SK-N-SH (cell line): ENCODE measurements at regions not wholly inside any gene's neighbourhood (a gene's known extent, or its start where the extent isn't known, plus 50 kb on each side); places are given as distances from the start of the nearest gene placed in this dataset.

Source experiments
- CTCF ChIA-PET: fragments of 300-600, 350-600 bp; formaldehyde crosslinking; extraction: SDS; loops from one replicate; lab custom pipeline; 2021; lab: Yijun Ruan, JAX
- POLR2A ChIA-PET: fragments of 350-600 bp; sonication (Branson Sonifier 250); formaldehyde crosslinking; extraction: SDS; loops from one replicate; lab custom pipeline; 2020; ENCODE audit warnings: antibody characterized with exemption, inconsistent platforms; lab: Yijun Ruan, JAX
- DNase-seq: peaks from one replicate; pipeline ENCODE4 v3.0.0; 2012
- H2AFZ ChIP-seq: fragments of 200-600 bp; sonication (generic); 2 replicates; pipeline ENCODE4 v1.8.1; 2016; ENCODE audit warnings: antibody characterized with exemption, mild to moderate bottlenecking, low read depth
- H3F3A ChIP-seq: fragments of 200-600 bp; sonication (generic); replicated peaks from 2 replicates; pipeline ENCODE3; 2016; ENCODE audit warnings: antibody characterized with exemption, mild to moderate bottlenecking; ENCODE audit not compliant: insufficient read depth
- H3K27ac ChIP-seq, 2 experiments: fragments of 200-500 bp in 1 of 2; fragments of 200-600 bp in 1 of 2; sonication (Bioruptor generic) in 1 of 2; sonication (generic), shearing (Covaris generic) in 1 of 2; 2 replicates each; pipeline versions ENCODE4 v1.5.1 to v1.6.1; 2014 to 2016; ENCODE audit warnings: low read depth in 2 of 2, inconsistent platforms in 1 of 2, low read length in 1 of 2, mild to moderate bottlenecking in 1 of 2, mixed read lengths in 1 of 2
- H3K27me3 ChIP-seq: fragments of 200-600 bp; sonication (generic), shearing (Covaris generic); 2 replicates; pipeline ENCODE4 v1.6.1; 2016; ENCODE audit warnings: mixed run types; ENCODE audit not compliant: insufficient read depth
- H3K36me3 ChIP-seq, 2 experiments: fragments of 200-500 bp in 1 of 2; fragments of 200-600 bp in 1 of 2; sonication (Bioruptor generic) in 1 of 2; sonication (generic) in 1 of 2; replicated peaks in 1 of 2; 2 replicates each; pipeline versions ENCODE3 to v1.5.1; 2014 to 2016; ENCODE audit warnings: low read length in 1 of 2, mild to moderate bottlenecking in 1 of 2; ENCODE audit not compliant: insufficient read depth in 2 of 2, control insufficient read depth in 1 of 2
- H3K4me1 ChIP-seq, 2 experiments: fragments of 200-500 bp in 1 of 2; fragments of 200-600 bp in 1 of 2; sonication (Bioruptor generic) in 1 of 2; sonication (generic), shearing (Covaris generic) in 1 of 2; 2 replicates each; pipeline versions ENCODE4 v1.5.1 to v1.6.1; 2014 to 2016; ENCODE audit warnings: low read depth in 1 of 2, low read length in 1 of 2, mixed run types in 1 of 2; ENCODE audit not compliant: insufficient read depth in 2 of 2, control insufficient read depth in 1 of 2
- H3K4me2 ChIP-seq: fragments of 200-600 bp; sonication (generic), shearing (Covaris generic); 2 replicates; pipeline ENCODE4 v1.6.1; 2017; ENCODE audit warnings: mixed run types
- H3K4me3 ChIP-seq, 2 experiments: fragments of 200-500 bp in 1 of 2; fragments of 200-600 bp in 1 of 2; sonication (Bioruptor generic) in 1 of 2; sonication (generic), shearing (Covaris generic) in 1 of 2; 2 replicates each; pipeline versions ENCODE4 v1.5.1 to v1.8.1; 2014 to 2016; ENCODE audit warnings: low read depth in 2 of 2, inconsistent platforms in 1 of 2, low read length in 1 of 2, mild to moderate bottlenecking in 1 of 2, mixed read lengths in 1 of 2, moderate library complexity in 1 of 2
- H3K79me2 ChIP-seq: fragments of 200-600 bp; sonication (generic); 2 replicates; pipeline ENCODE4 v1.8.1; 2017; ENCODE audit warnings: mild to moderate bottlenecking; ENCODE audit not compliant: insufficient read depth
- H3K9ac ChIP-seq: fragments of 200-600 bp; sonication (generic); 2 replicates; pipeline ENCODE4 v1.6.1; 2017; ENCODE audit warnings: mixed run types
- H3K9me2 ChIP-seq: fragments of 200-600 bp; sonication (generic); 2 replicates; pipeline ENCODE4 v1.6.1; 2017; ENCODE audit warnings: mixed run types
- H3K9me3 ChIP-seq: fragments of 200-600 bp; sonication (generic); 2 replicates; pipeline ENCODE4 v1.6.1; 2017; ENCODE audit warnings: mixed run types, mild to moderate bottlenecking, moderate library complexity
- H4K20me1 ChIP-seq: fragments of 200-600 bp; sonication (generic); 2 replicates; pipeline ENCODE4 v1.6.1; 2017; ENCODE audit warnings: mild to moderate bottlenecking, mixed run types; ENCODE audit not compliant: insufficient read depth
- CHD2 ChIP-seq: fragments of 150-350 bp; IDR thresholded peaks from 2 replicates; pipeline ENCODE4 v1.6.1; 2018; ENCODE audit warnings: low read length; ENCODE audit not compliant: partially characterized antibody
- ELF1 ChIP-seq: IDR thresholded peaks from 2 replicates; pipeline ENCODE4 v1.4.0; 2012
- FOXJ3 ChIP-seq: sonication (generic); formaldehyde crosslinking; IDR thresholded peaks from 2 replicates; pipeline ENCODE4 v1.5.1; 2020; ENCODE audit warnings: mild to moderate bottlenecking, missing genetic modification reagents
- GATA2 ChIP-seq: sonication (generic); formaldehyde crosslinking; IDR thresholded peaks from 2 replicates; pipeline ENCODE4 v1.5.0; 2020; ENCODE audit warnings: mild to moderate bottlenecking, missing genetic modification reagents
- IRF3 ChIP-seq: fragments of 150-350 bp; IDR thresholded peaks from 2 replicates; pipeline ENCODE4 v1.6.1; 2016; ENCODE audit warnings: mild to moderate bottlenecking, low read depth, low read length
- MAX ChIP-seq: IDR thresholded peaks from 2 replicates; pipeline ENCODE4 v1.4.0; 2012; ENCODE audit warnings: low read depth
- PBX3 ChIP-seq: IDR thresholded peaks from 2 replicates; pipeline ENCODE4; 2012
- RAD21 ChIP-seq: IDR thresholded peaks from 2 replicates; pipeline ENCODE4 v1.6.1; 2012; ENCODE audit warnings: mild to moderate bottlenecking, low read length
- RXRA ChIP-seq: IDR thresholded peaks from 2 replicates; pipeline ENCODE4 v1.4.0; 2012; ENCODE audit warnings: low read depth, mild to moderate bottlenecking, borderline replicate concordance
- TAF1 ChIP-seq: IDR thresholded peaks from 2 replicates; pipeline ENCODE4 v1.6.1; 2012; ENCODE audit warnings: low read depth, mild to moderate bottlenecking, low read length, moderate library complexity, borderline replicate concordance
- TEAD4 ChIP-seq: IDR thresholded peaks from 2 replicates; pipeline ENCODE4 v1.4.0; 2012; ENCODE audit warnings: mild to moderate bottlenecking, borderline replicate concordance; ENCODE audit not compliant: insufficient read depth
- USF1 ChIP-seq: IDR thresholded peaks from 2 replicates; pipeline ENCODE4 v1.4.0; 2012; ENCODE audit warnings: low read depth, borderline replicate concordance
- USF2 ChIP-seq: fragments of 150-350 bp; IDR thresholded peaks from 2 replicates; pipeline ENCODE4 v1.6.1; 2017; ENCODE audit warnings: antibody characterized with exemption, low read length, low read depth, borderline replicate concordance
- YY1 ChIP-seq: IDR thresholded peaks from 2 replicates; pipeline ENCODE4 v1.4.0; 2012; ENCODE audit warnings: low read depth, mild to moderate bottlenecking
- WGBS: methylation state at CpG from one replicate; pipeline ENCODE4 v1.1.6; 2017; ENCODE audit warnings: low lambda C conversion rate; 5-methylcytosine and 5-hydroxymethylcytosine counted together

GRCh38 chr2:239605409-239605808 lies 204.6 kb upstream of the HDAC4 start:
- Histone ChIP-seq H3K4me1 (no peaks in the 10 kb centered on the region), H3F3A (no peaks in the 10 kb centered on the region), H2AFZ (no peak overlapping the region), H3K27ac (no peak overlapping the region), H4K20me1 (no peaks in the 10 kb centered on the region), H3K36me3 (no peaks in the 10 kb centered on the region), H3K27me3 (no peaks in the 10 kb centered on the region), H3K9ac (no peak overlapping the region), H3K9me2 (no peaks in the 10 kb centered on the region), H3K9me3 (no peaks in the 10 kb centered on the region), H3K4me3 (no peak overlapping the region), H3K4me2 (no peak overlapping the region), H3K79me2 (no peaks in the 10 kb centered on the region)
- DNase-seq = no peak
- ChIA-PET CTCF (interaction anchor here (0.9 to 1.1 kb wide), 3 partner anchors 9 to 272 kb away, joined by 3 to 5 read pairs (median 4); no protein-coding TSS in a partner anchor), POLR2A (no interaction called here)
- TF ChIP-seq ELF1 (no peak), GATA2 (CRISPR knock-in tag) (no peak), RXRA (no peak), CHD2 (no peak), YY1 (no peak), MAX (no peak), IRF3 (no peak), USF2 (no peak), PBX3 (no peak), RAD21 (no peak)
- WGBS = 35% methylated on average over 6 of the region's 6 CpGs

- Histone ChIP-seq H3K36me3 (no peaks in the 10 kb centered on the region), H3K27me3 (no peaks in the 10 kb centered on the region), H3K79me2 (no peaks in the 10 kb centered on the region), H2AFZ (no peak overlapping the region), H3K4me3 (no peak overlapping the region), H3K4me1 (no peaks in the 10 kb centered on the region; a peak in 1 of 4 replicates), H3K27ac (no peak overlapping the region), H3K9me3 (no peaks in the 10 kb centered on the region), H3K9ac (no peak overlapping the region), H4K20me1 (no peaks in the 10 kb centered on the region), H3K4me2 (no peak overlapping the region), H3F3A (no peaks in the 10 kb centered on the region), H3K9me2 (no peaks in the 10 kb centered on the region)
- WGBS = 43% methylated on average over 5 of the region's 5 CpGs
- POLR2A ChIA-PET = no interaction called here
- DNase-seq = no peak
- CTCF ChIA-PET = interaction anchor here (1.0 to 1.1 kb wide), 2 partner anchors 10 to 272 kb away, joined by 3 to 5 read pairs; no protein-coding TSS in a partner anchor
- TF ChIP-seq USF1 (no peak), FOXJ3 (CRISPR knock-in tag) (no peak), TAF1 (no peak), GATA2 (CRISPR knock-in tag) (no peak), TEAD4 (no peak)
Observed at GRCh38 chr2:239604861-239605260, 204.0 kb upstream of the HDAC4 start.
